Fibroblast of villous mesenchyme (primary cell): ENCODE measurements at regions not wholly inside any gene's neighbourhood (a gene's known extent, or its start where the extent isn't known, plus 50 kb on each side); places are given as distances from the start of the nearest gene placed in this dataset.

Source experiments
- DNase-seq: peaks from one replicate; pipeline ENCODE4 v3.0.0-alpha.2; 2010; ENCODE audit warnings: low read depth
- H3K4me3 ChIP-seq: 2 replicates; pipeline ENCODE4 v1.5.1; 2011; ENCODE audit warnings: low read depth, mild to moderate bottlenecking, low read length
- TF ChIP-seq, protein P1 (sequence below): IDR thresholded peaks from 2 replicates; pipeline ENCODE4 v1.5.1; 2012; ENCODE audit warnings: low read depth, mild to moderate bottlenecking, low read length; ENCODE audit not compliant: insufficient read depth

DNA sequence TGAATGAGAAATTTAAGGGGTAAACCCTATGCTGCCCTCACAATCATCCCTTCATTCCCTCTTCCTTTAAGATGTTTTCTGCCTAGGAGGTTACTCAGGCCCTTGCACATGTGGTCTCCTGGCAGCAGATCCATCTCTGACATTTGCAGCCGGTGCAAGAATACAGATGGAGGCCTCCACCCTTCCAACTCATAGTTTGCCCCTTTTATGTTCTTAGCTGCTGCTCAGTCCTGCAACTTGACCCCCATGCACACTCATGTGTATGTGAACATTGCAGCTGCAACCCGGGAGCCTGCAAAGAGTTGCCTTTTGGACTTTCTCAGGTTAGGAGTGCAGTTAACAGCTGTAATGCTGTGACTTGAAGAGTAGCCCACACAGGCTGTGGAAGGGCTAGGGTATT is 131.9 kb upstream of the SGK1 start:
- no peak for DNase-seq
- H3K4me3 ChIP-seq, result no peak overlapping the region
- TF ChIP-seq, protein P1, sequence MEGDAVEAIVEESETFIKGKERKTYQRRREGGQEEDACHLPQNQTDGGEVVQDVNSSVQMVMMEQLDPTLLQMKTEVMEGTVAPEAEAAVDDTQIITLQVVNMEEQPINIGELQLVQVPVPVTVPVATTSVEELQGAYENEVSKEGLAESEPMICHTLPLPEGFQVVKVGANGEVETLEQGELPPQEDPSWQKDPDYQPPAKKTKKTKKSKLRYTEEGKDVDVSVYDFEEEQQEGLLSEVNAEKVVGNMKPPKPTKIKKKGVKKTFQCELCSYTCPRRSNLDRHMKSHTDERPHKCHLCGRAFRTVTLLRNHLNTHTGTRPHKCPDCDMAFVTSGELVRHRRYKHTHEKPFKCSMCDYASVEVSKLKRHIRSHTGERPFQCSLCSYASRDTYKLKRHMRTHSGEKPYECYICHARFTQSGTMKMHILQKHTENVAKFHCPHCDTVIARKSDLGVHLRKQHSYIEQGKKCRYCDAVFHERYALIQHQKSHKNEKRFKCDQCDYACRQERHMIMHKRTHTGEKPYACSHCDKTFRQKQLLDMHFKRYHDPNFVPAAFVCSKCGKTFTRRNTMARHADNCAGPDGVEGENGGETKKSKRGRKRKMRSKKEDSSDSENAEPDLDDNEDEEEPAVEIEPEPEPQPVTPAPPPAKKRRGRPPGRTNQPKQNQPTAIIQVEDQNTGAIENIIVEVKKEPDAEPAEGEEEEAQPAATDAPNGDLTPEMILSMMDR, result no peak

GRCh38 chr6:134449004-134449403 is 131.1 kb upstream of the SGK1 start:
- TF ChIP-seq, protein P1, result no peak
- DNase-seq, result no peak
- no peak overlapping the region for H3K4me3 ChIP-seq

GRCh38 chr6:134447883-134448387 is 130.0 kb upstream of the SGK1 start:
- TF ChIP-seq, protein P1, result no peak
- peak; percentile 79 for DNase-seq
- H3K4me3 ChIP-seq, result no peak overlapping the region

GRCh38 chr6:134447423-134447822 is 129.5 kb upstream of the SGK1 start:
- TF ChIP-seq, protein P1, result no peak
- DNase-seq, result peak; percentile 28
- H3K4me3 ChIP-seq, result no peak overlapping the region

GRCh38 chr6:134446896-134447295 is 129.0 kb upstream of the SGK1 start:
- H3K4me3 ChIP-seq, result no peak overlapping the region
- TF ChIP-seq, protein P1, result no peak
- peak; percentile 28 for DNase-seq

- H3K4me3 ChIP-seq, result no peak overlapping the region
- TF ChIP-seq, protein P1, result no peak
- DNase-seq, result peak; percentile 24
These were observed 128.4 kb upstream of the SGK1 start for GRCh38 chr6:134446218-134446848.

DNA sequence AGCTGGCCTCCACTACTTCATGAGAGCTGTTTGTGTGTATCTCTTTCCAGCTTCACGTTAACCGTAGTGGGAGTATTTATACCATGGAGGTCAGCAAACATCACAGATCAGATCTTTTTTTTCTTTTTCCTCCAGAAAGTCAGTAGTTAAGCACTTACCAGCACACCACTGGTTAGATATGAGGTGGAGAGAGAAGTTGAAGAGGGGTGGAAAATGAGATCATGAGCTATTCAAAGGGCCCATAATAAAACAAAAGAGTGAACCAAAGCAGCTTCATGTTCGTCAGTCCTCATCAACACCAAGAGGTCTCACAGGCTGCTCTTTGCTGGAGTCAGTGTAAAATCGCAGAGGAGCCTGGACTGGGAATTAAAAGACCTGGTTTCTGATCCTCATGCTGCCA is 125.1 kb upstream of the SGK1 start:
- no peak overlapping the region for H3K4me3 ChIP-seq
- DNase-seq, result no peak
- TF ChIP-seq, protein P1, result no peak
